NCI-H1436 treated with DMSO at 0.1 percent for 48 hours (cell line): ENCODE measurements at regions not wholly inside any gene's neighbourhood (a gene's known extent, or its start where the extent isn't known, plus 50 kb on each side); places are given as distances from the start of the nearest gene placed in this dataset.
"Not testable (repeated sequence)": the region's sequence is repeated elsewhere in the genome, so short reads cannot be mapped to it uniquely, and the experiment has no call there.

ENCODE experiments used
- DNase-seq: peaks from one replicate; lab custom pipeline; 2025; lab: John Stamatoyannopoulos, UW

GRCh38 chr12:83226960-83227359 is 540.3 kb downstream of the TMTC2 start:
- not testable (repeated sequence) for DNase-seq

- no peak for DNase-seq
Observed at GRCh38 chr12:83225806-83226205, 539.1 kb downstream of the TMTC2 start.

GRCh38 chr12:83224012-83224411 is 537.3 kb downstream of the TMTC2 start:
- DNase-seq, result no peak

DNA sequence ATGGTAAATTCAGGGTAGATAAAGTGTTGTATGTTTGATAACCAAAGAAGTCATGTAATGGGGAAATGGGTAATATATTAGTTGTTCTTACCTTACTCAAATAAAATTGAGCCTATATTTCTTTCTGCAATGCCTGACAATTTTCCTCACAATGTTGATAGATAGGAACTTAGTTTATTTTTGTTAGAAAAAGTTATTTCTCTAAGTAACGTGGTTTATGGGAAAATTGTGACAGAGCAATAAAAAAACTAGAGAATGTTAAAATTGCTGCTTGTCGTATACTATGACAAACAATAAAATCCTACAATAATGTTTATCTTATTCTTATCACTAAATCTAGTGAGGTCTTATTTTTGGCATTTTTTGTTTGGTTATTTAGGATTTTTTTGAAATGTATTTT is 534.1 kb downstream of the TMTC2 start:
- no peak for DNase-seq

DNA sequence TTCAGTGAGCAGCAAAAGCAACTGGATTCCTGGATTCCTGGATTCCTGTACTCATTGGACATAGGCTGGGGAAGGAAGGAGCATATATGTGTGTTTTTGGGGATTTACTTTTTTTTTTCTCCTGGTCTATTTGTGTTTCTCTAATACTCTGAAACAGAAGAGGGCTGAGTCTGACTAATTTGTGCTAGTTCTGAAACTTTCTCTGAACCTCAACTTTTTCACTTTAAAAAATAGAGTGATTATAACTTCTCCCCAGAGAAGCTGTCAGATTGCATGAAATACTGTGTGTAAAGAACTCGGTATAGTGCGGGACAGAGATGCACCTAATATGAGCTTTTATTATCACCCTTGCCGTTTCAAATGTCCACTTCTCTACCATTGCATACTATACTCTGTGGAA is 529.5 kb downstream of the TMTC2 start:
- no peak for DNase-seq

GRCh38 chr12:83214185-83214584 is 527.5 kb downstream of the TMTC2 start:
- no peak for DNase-seq

GRCh38 chr12:83210933-83211332 is 524.2 kb downstream of the TMTC2 start:
- DNase-seq, result no peak

DNA sequence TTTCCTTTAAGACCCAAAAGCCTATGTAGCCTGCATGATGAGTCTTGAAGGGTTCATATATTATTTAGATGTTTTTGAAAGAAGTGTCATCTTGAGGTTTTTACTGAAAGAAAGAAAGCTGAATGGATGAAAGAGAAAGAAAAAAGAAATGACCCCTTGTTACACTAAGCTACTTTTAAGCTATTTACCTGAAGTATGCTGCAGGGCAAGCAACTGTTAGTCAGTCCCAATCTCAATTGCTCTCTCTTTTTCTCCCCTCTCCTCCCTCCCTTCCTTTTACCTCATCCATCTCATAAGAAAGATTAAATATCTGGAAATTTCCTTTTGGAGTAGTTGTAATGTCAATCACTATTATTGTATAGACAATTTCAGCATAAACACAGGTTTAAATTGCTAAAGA is 512.4 kb downstream of the TMTC2 start:
- no peak for DNase-seq

DNA sequence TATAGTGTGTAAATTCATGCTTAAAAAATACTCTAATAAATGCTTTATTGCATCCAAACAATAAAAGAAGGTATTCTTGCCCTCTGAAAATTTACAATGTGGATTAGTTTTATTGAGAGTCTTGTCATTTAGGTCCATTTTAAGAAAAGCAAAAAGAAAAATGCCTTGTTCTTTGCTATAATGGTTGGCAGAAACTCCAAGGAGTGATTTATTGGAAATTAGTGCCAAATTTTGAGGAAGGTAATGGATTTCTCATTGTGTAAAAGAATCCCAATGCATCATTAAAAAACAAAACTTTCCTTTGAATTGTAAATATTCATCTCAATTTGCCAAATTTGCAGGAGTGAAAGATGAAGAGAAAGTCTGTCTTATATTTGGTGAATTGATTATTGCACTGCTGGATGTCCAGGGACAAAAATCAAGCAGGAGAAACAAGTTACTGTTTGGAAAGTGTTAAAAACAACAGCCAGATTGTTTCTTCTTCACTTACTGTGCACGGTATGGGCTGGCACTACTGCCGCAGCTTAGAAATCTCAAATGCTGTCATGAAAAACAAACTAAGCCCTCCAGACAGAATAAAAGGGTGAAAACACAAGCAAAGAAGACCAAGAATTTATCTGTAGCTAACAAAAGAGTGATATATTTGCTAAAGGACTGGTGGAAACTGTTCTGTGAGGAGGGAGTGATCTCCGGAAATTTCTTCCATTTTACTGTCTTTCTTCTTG is 511.7 kb downstream of the TMTC2 start:
- no peak for DNase-seq

DNA sequence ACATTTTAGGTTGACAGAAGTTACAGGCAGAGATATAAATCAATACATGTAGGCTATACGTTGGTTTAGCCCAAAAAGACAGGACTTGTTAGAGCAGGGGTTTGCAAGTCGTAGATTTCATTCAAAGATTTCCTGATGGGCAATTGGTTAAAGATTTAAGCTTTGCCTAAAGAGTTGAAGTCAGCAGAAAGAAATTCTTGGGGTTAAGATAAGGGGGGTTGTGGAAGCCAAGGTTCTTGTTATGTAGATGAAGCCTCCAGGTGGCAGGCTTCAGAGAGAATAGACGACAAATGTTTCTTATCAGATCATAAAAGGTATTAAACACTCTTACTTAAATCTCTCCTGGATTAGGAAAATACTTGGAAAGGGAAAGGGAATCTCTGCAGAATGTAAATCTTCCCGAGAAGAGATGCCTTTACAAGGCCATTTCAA is 510.8 kb downstream of the TMTC2 start:
- DNase-seq, result no peak

DNA sequence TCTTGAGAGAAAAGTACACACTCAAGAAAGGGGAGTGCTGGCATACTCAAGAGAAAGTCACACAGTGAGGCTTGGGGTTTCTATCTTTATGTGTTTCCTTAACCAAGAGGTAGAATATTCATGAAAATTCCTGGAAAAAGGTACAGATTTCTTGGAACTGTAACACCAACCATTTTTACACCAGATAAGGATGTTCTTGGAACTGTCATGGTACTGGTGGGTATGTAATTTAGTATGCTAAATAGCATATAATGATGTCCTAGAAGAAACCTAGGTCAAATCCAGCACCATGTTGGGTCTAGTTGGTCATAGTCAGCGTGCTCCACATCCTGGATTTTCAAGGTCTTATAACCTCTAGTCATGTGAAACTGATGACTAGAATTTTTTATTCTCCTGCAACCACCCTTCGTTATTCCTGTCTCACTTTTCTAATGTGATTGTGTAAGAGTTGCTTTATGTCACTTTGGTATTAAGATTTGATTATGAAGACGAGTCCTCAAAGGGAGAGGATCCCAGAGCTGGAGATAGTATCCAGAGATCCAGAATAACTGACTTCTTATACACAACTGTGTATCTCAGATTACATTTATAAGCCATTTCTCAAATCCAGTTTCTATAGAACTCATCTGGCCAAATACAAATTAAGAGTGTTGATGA is 510.1 kb downstream of the TMTC2 start:
- DNase-seq, result no peak

- DNase-seq, result no peak
Observed at GRCh38 chr12:83190631-83191390, 504.1 kb downstream of the TMTC2 start.

- DNase-seq, result no peak
Observed at GRCh38 chr12:83186419-83186818, 499.7 kb downstream of the TMTC2 start.

GRCh38 chr12:83185241-83185640 is 498.5 kb downstream of the TMTC2 start:
- DNase-seq, result no peak
